Suppressor macrophage treated with lipopolysaccharide for 1 hour (primary cell): ENCODE measurements at regions not wholly inside any gene's neighbourhood (a gene's known extent, or its start where the extent isn't known, plus 50 kb on each side); places are given as distances from the start of the nearest gene placed in this dataset.
A peak's percentile ranks its signal among the peaks of the same experiment; 100 is the strongest.

Experiments used
- DNase-seq, 3 donors: peaks; one replicate each; pipeline ENCODE4 v3.0.0-alpha.2; 2020 to 2022

DNA sequence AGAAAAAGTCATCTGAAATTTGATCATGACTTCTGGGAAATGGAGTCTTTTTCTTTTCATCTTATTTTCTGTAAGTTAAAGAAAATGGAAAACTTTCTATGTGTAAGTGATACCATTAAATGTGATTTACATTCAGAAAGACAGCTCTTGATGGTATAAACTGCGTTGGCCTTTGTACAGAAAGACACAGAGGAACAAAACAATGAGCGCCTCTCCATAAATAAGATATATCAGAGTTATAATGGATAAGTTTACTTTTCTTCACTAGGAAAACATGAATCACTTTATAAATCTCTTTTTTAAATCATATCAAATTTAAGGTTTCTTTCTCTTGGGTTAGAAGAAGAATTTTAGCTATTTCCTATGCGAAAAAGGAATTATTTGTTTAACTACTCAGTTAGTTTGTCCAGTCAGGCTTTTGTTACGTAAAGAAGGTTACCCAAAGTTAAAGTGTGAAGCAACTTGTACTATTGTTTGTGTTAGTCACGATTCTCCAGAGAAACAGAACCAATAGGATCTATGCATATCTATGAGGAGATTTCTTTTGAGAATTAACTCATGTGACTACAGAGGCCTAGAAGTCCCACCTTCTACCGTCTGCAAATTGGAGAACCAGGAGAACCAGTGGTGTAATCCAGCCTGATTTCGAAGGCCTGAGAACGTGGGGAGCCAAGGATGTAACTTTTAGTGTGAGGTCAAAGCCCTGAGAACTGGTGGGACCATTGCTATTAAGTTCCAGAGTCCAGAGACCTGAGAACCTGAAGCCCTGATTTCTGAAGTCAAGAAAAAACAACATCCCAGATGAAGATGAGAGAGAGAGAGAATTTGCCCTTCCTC, 295.4 kb upstream of the KCNJ16 start:
- no peak for DNase-seq

DNA sequence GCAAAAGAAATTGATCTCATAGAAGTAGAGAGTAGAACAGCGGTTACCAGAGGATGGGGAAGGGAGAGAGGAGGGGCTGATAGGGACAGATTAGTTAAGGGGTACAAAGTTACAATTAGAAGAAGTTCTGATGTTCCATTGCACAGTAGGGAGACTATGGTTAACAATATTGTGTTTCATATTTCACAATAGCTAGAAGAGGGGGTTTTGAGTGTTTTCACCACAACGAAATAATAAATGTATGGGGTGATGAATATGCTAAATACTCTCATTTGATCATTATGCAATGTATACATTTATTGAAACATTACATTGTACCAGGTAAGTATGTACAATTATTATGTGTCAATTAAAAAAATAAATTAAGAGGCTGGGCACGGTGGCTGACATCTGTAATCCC, 291.2 kb upstream of the KCNJ16 start:
- DNase-seq: no peak

DNA sequence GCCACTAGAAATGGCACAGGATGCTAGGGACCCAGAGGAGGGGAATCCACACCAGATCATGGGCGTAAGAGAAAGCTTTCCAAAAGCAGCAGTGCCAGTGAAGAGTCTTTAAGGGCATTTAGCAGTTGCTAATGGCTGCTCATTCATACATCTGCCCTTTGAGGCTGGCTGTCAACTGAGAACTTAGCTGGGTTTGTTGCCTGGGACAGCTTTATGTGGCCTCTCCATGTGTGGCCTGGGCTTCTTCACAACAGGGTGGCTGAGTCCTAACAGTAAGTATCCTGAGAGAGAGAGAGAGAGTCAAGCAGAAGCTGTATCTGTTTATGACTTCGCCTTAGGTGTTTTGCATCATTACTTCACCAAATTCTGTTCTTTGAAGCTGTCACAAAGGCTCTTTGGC, 286.1 kb upstream of the KCNJ16 start:
- no peak for DNase-seq

DNA sequence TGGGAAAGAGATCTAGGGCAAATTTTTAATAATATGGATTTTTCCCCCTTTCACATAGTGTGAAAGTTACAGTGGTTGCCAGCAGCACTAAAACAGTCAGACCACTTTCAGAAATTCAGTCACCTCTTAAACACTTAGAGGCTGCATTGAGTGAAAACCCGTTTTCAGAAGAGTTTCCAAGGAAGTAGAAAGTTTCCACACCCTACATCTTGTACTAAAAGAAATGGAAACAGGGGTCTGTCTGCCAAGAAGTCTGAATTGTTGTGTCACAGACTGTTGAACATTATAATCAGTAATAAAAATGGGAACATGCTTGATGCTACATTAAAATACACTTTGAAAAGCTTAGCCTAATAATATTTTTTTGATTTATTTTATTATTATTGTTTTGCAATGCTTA, 278.9 kb upstream of the KCNJ16 start:
- DNase-seq: no peak

DNA sequence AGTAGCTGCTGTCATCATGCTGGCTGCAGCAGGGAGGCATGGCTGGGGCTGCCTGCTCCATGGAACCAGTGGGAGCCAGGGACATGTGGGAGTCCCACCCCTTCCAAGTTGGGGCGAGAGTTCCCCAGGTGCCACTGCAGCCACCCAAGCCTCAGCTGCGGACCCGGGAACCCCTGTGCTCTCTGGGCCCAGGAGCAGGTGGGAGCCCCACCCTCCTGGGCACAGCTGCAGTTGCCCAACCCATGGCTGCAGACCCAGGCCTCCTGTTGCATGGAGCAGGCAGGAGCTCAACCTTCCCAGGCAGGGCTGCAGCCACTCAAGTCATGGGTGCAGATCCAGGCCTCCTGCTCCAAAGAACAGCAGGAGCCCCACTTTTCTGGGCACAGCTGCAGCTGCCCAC, 274.2 kb upstream of the KCNJ16 start:
- DNase-seq: no peak

DNA sequence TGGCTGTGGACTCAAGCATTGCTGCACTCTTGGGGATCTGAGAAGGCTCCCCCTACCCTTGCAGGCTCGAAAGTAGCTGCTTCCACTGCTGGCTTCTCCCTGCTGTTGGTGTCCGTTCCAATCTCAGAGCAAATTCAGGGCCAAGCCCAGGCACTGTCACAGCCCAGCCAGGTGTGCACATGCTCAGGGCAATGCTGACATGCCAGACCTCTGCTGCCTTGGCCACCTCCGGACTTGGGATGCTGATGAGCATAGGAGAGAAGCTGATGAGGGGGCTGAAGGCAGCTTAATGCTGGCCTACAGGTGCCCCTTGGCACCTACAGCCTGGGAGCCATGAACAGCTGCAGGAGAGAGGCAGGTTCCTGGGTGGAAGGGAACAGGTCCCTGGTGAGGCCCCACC, 273.7 kb upstream of the KCNJ16 start:
- DNase-seq: no peak

DNA sequence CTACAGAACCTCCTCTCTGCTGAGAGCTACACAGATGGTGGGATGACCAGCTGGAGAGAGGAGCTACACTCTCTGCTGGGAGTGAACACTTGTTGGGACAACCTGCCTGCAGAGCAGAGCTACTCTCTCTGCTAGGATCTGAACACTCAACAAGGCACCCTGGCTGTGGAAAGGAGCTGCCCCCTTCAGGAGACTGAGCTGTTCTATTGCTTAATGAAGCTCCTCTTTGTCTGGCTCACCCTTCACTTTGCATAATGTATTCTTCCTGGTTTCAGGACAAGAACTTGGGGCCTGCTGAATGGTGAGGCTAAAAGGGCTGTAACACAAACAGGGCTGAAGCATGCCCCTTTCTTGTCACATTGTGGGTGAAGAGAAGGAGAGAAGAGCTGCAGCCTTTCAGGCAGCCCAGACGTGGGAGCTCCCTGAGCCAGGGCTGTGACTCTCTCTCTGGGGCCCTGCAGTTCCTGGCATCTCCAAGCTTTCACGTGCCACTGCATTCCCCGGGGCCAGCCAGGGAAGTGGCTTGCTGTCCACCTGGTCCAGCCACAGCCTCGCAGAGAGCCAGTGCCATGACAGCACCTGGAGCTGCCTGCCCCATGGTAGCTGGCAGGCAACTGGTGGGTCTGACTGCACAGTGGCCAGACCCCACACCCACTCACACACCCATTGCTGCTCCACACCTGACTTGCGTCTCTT, 272.8 kb upstream of the KCNJ16 start:
- DNase-seq: no peak

DNA sequence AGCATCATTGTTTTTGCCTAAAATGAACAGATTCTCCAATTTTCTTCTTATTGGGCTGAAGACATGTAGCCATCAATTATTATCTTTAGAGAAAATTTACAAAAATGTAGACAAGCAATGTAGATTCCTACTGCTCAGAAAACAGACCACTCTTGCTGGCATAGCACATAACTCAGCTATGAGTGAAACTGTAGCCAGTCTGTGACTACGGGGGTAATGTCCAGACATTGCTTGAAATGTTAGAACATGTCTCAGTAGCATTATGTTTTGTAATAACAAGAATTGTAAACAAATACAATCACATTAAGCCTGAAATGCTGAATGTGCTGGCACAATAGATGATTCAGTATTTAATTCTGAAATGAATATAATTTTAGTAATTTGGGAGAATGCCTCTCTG, 265.7 kb upstream of the KCNJ16 start:
- DNase-seq: no peak

DNA sequence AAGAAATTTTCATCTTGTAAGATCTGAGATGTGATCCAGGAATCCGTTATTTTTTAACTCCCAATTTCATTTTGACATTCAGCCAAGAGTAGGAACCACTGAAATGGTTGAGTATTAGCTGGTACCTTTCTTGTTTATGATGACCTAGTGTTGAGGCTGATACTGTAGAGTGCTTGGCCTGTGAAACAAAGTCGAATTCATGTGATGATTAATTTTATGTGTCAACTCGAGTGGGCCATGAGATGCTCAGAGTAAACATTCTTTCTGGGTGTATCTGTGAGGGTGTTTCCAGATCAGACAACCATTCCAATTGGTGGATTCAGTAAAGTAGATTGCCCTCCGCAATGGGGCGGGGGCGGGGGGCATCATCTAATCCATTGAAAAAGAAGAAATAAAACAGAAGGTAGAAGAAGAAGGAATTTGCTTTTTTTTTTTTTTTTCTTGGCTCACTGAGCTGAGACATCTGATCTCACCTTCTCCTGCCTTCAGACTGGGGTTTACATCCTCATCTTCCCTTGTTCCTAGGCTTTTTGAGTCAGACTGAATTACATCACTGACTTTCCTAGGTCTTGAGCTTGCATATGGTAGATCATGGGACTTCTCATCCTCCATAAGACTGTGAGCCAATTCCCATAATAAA, 264.6 kb upstream of the KCNJ16 start:
- no peak for DNase-seq

DNA sequence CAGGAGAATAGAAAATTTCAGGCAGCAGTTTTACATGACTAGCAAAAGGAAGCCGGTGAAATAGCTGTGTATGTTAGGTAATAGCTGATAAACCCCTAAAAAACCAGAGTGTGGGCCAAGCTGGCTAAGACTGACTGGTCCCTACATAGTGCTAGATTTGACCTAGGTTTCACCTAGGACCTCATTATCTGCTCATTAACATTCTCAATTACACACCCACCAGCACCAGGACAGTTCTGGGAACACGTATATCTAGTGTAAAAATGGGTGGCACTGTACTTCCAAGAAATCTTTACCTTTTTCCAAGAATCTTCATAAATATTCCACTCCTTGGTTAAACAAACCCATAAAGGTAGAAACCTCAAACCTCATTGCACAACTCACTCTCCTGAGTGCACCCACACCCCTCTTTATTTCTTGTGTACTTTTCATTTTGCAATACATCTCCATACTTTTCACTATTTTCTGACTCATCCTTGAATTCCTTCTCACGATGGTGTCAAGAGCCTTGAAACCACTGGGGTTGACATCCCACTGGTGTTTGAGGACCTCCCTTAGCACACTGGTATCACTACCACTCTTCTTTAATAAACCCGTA, 262.7 kb upstream of the KCNJ16 start:
- DNase-seq: no peak

DNA sequence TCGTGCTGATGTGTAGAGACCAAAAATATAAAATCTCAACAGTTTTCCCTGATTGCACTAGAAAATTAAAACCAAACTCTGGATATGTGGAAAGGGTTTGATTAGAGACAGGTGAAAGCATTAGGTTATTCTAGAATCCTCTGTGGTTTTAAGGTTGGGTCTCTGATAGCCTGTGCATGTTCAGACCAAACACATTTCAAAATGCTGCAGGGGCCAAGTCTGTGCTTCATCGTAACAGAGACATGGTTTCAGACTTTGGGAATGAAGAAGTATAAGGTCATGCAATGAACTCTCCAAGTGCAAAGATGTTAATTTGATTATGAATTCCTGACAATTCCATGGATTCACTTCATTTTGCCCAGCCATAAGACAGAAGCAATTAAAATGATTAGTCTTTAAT, 261.0 kb upstream of the KCNJ16 start:
- DNase-seq: no peak

DNA sequence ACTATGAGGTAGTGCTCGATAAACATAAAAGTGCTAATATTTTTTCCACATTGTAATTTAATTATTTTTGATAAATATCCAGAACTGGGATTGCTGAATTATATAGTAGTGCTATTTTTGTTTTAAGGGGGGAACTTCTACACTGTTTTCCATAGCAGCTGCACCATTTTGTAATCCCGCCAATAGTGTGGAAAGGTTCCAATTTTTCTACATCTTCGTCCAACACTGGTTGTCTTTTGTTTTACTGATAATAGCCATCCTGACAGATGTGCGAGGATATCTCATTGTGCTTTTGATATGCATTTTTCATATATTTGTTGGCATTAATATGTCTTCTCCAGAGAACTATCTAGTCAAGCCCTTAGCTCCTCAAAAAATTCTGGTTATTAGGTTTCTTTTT, 259.6 kb upstream of the KCNJ16 start:
- no peak for DNase-seq

DNA sequence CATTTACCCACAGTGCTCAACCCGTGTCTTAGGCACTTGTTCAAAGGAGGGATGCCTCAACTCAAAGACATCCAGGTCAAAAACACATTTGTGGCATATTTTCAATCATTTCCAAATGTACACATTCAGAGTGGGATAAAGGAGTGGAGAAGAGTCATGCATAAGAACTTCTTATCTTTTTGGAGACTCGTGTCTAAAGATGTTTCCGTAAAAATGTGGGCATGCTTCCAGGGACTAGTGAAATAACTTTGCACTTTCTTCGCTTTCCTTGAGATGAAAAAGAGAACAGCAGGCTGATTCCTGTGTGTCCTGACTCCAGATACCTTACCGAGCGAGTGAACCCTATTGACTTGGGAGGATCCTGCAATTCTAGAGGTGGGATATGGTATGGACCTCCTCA, 256.6 kb upstream of the KCNJ16 start:
- DNase-seq: no peak

DNA sequence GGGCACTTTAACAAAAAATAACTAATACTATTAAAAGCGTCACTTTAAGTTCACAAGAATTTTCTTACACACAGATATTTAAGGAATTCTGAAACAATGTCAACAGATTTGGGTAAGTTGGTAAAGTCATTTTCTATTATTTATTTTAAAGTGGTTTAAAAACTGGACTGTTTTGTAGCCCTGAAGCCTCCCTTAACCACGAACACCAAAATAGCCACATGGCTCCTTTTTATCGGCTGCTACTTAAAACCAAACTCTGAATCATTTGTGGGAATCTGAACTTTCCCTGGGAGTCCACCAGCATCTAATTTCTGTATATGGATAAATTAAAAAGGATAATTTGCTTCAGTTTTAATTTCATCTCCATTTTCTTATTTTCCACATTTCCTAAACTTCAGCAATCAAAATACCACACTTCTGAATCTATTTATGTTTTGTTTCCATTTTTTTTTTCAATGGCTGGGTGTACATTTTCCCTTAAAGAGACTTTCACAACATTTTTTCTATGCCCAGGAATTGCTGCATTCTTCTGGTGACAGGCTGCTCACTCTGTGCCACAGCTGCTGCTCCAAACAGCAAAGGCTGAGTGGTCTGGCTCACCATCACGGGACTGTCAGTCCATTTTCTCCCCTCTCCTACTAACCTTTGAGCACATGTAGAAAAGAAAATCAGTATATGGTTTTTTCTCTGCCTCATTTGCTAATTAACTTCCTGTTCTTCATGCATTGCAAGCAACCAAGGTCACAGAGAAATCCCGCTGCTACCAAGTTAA, 255.5 kb upstream of the KCNJ16 start:
- DNase-seq: no peak

DNA sequence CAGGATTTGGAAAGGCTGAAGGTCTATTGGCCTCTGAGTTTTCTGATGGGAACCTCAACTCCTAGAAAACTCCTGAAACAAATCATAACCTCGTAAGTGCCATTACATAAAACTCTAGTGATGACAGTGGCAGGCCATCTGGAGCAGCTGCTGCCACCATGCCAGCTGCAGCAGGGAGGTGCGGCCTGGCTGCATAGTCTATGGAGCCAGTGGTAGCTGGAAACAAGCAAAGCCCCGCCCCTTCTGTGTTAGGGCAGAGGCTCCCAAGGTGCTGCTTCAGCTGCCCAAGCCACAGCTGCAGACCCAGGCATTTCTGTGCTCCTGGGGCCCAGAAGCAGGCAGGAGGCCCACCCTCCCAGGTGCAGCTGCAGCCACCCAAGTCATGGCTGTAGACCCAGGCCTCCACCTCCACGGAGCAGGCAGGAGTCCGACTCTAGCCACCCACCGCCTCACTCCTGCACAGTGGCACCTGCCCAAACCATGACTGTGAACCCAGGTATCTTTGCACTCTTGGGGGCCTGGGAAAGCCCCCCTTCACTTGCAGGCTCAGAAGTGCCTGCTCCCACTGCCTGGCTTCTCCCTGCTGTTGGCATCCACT, 254.1 kb upstream of the KCNJ16 start:
- DNase-seq: no peak

DNA sequence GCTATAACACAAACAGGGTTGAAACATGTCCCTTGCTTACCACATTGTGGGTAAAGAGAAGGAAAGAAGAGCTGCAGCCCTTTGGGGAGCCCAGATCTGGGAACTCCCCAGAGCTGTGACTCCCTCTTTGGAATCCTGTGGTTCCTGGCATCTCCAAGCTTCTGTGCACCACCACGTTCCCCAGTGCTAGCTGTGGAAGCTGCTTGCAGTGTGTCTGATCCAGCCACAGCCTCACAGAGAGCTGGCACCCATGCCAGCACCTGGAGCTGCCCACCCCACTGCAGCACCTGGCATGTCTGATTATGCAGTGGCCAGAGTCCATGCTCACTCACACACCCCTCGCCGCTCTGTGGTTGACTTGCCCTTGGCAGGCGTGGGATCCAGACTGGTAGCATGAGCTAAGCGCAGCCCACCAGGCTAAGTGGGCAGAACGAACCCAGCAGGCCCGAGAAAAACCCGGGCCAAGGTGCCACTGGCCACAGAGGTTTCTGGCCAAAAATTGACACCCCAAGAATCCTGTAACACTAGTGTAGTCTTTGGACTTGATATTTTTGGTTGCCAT, 252.6 kb upstream of the KCNJ16 start:
- DNase-seq: no peak

DNA sequence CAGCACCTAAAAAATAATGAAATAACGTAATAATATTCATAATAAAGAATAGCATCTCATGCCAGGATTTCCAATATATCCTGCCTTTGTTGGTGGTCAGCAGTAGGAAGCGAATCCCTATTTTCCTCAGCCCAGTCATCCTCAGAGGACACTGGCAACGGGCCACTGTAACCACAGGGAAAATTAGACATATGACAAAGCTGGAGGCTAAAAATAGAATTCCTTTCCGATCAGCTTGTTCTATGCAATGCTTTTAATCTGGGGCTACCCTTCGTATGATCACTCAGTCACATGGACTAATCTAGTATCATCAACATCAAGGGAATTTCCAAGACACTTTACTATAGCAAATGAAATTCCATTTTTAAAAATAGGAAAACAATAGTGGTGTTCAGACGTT, 246.9 kb upstream of the KCNJ16 start:
- DNase-seq: no peak

DNA sequence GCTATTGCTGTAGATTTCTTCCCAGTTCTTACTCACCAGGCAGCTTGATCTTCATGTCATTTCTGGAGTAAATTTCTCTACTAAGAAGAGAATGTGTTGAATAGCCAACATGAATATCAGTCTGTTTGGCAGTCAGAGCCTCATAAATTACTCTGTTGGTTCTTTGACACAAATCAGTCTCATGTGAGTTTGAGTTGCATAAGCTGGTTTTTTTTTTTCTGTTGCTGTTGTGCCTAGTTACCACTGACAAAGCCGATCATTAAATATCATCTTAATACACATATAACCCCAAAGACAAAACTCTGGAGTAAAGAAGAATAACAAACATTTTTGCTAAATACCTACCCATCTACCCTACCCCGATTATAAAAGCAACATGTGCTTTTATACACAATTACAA, 240.5 kb upstream of the KCNJ16 start:
- no peak for DNase-seq

DNA sequence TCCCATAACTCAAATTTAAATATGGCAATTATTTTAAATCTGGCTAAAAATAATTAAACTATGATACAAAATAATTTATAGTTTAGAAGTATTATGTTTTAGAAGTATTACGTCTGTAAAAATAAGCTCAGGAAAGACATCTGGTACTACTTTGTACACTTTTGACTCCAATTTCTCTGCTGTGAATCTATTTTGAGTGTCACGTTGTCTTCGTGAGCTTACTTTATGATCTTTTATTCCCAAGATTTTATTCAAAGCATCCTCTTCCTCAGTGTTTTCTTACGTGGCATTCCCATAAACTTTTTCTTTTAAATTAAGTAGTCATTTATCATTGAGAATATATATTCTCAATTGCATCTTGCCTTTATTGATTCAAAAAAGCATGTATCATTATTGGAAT, 223.3 kb upstream of the KCNJ16 start:
- DNase-seq: no peak

DNA sequence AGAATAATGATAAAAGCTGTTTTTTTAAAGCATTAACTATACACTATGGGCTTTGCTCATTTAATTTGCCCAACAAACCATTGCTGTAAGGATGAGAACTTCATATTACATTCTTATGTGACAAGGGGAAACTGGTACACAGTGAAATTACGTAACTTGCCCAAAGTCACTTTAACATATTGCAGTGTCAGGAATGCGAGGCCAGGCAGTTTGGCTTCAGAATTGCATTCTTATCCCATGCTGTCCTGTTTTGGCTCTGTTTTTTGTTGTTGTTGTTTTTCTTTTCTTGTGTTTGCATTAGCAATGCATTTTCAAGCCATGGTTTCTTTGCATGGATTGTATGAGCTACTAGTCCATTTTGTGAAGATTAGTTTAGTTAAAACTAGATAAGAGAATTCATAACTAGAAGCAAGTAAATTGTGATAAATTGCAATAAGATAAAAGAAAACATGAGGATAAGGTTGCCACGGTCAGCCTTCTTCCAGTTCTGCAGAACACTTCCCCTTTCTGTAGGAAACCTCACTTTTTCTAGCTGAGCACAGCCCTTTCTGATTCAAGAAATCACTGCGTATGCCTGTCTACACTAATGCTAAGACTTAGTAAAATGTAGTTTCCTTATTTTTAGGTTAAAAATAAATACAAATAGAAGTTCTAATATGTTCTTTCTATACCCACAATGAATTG, 221.3 kb upstream of the KCNJ16 start:
- peak; percentile 47 to 71 (median 55) for DNase-seq

DNA sequence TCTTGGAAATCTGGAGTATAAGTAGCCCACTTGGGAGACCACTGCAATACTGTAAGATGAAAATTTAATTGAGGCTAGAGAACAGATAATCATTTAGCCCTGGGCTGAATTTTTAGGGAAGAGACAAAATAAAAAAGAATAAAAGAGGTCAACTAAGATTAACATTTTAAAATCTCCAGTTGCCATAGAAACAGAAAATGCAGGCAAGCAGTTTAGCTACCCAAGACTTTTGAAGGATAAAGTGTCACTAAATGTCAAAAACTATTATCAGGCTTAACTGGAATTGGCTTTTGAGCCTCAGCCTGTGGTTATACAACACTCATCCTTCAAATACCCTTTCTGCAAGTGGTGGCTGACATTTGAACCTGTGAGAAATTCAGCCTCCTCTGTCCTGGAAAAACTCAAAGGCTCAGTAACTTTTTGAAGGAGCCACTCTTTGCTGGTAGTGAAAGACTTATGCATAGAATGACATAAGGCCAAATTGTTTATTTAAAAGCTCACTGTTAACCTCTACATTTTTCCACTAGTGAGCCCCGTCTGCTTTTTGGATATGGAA, 220.7 kb upstream of the KCNJ16 start:
- no peak for DNase-seq
